Lung microvascular endothelial cell (primary cell): ENCODE measurements at regions not wholly inside any gene's neighbourhood (a gene's known extent, or its start where the extent isn't known, plus 50 kb on each side); places are given as distances from the start of the nearest gene placed in this dataset.

ENCODE experiments used
- DNase-seq, 2 donors: peaks; one replicate each; pipeline versions ENCODE4 v3.0.0 to v3.0.0-alpha.2; 2010; ENCODE audit warnings: low read depth in 2 of 2

- no peak for DNase-seq
These were observed 136.1 kb downstream of the PAPOLA start for GRCh38 chr14:96638041-96638855.

GRCh38 chr14:96639550-96639949, 137.4 kb downstream of the PAPOLA start:
- DNase-seq, result no peak

- DNase-seq, result no peak
These were observed 146.5 kb downstream of the PAPOLA start for GRCh38 chr14:96648506-96649326.

GRCh38 chr14:96649327-96649601, 147.1 kb downstream of the PAPOLA start:
- DNase-seq, result no peak

GRCh38 chr14:96653597-96653996, 143.6 kb upstream of the VRK1 start:
- DNase-seq, result no peak

- no peak for DNase-seq
These were observed 138.6 kb upstream of the VRK1 start for GRCh38 chr14:96658611-96659010.

- no peak for DNase-seq
These were observed 137.1 kb upstream of the VRK1 start for GRCh38 chr14:96660123-96660522.

GRCh38 chr14:96660667-96661066, 136.5 kb upstream of the VRK1 start:
- DNase-seq, result no peak

- DNase-seq, result no peak
These were observed 135.8 kb upstream of the VRK1 start for GRCh38 chr14:96661244-96661969.

GRCh38 chr14:96662116-96662970, 134.8 kb upstream of the VRK1 start:
- DNase-seq, result no peak

GRCh38 chr14:96663076-96663475, 134.1 kb upstream of the VRK1 start:
- no peak for DNase-seq

GRCh38 chr14:96663491-96664067, 133.6 kb upstream of the VRK1 start:
- DNase-seq, result no peak

- DNase-seq, result peak in 1 of 2 donors; percentile 5
These were observed 131.1 kb upstream of the VRK1 start for GRCh38 chr14:96666088-96666487.

- no peak for DNase-seq
These were observed 126.8 kb upstream of the VRK1 start for GRCh38 chr14:96670391-96670790.

GRCh38 chr14:96671218-96671617, 126.0 kb upstream of the VRK1 start:
- DNase-seq, result no peak

GRCh38 chr14:96673706-96674105, 123.5 kb upstream of the VRK1 start:
- DNase-seq, result no peak

- no peak for DNase-seq
These were observed 123.1 kb upstream of the VRK1 start for GRCh38 chr14:96674121-96674520.

GRCh38 chr14:96676166-96676565, 121.0 kb upstream of the VRK1 start:
- DNase-seq, result no peak

- DNase-seq, result no peak
These were observed 115.4 kb upstream of the VRK1 start for GRCh38 chr14:96681829-96682228.

GRCh38 chr14:96682401-96682800, 114.8 kb upstream of the VRK1 start:
- DNase-seq, result no peak
